GM12878 (cell line): ENCODE measurements at regions not wholly inside any gene's neighbourhood (a gene's known extent, or its start where the extent isn't known, plus 50 kb on each side); places are given as distances from the start of the nearest gene placed in this dataset.

Experiments used
- ATAC-seq: fragments of 200-7000 bp; cut with Tn5 transposase; 3 replicates; pipeline ENCODE4 v1.9.1; 2020; ENCODE audit warnings: mild to moderate bottlenecking, moderate library complexity
- BruUV-seq: library from RNA; stranded (reverse); fragments of 400-500 nt; replicated peaks from 2 replicates; lab custom pipeline; 2021; lab: Mats Ljungman, UMichigan
- CTCF ChIA-PET: fragments of 300-600 bp; sonication (Branson Sonifier 250); formaldehyde crosslinking; extraction: SDS; loops from one replicate; lab custom pipeline; 2021; ENCODE audit warnings: inconsistent platforms; lab: Yijun Ruan, JAX
- POLR2A ChIA-PET: fragments of 350-600 bp; formaldehyde crosslinking; extraction: SDS; loops from one replicate; lab custom pipeline; 2021; ENCODE audit warnings: inconsistent platforms; lab: Charles Lee
- RAD21 ChIA-PET: fragments of 300-600 bp; sonication (Branson Sonifier 250); formaldehyde crosslinking; loops from one replicate; lab custom pipeline; 2023; ENCODE audit warnings: antibody characterized with exemption; ENCODE audit not compliant: unreplicated experiment; lab: Charles Lee
- SMC1A ChIA-PET: fragments of 300-600 bp; sonication (Branson Sonifier 250); formaldehyde crosslinking; loops from one replicate; lab custom pipeline; 2023; ENCODE audit not compliant: unreplicated experiment, uncharacterized antibody; lab: Charles Lee
- DNase-seq: peaks from one replicate; pipeline ENCODE4 v3.0.0-alpha.2; 2011; ENCODE audit warnings: low read depth, low spot score
- FAIRE-seq: peaks from 3 replicates; lab custom pipeline; 2011; peaks lifted over from hg19 to GRCh38; lab: Jason Lieb, UNC
- H2AFZ ChIP-seq: 2 replicates; pipeline ENCODE4 v1.6.0; 2011; ENCODE audit warnings: low read depth, low read length, control low read depth; ENCODE audit not compliant: control insufficient read depth
- H3K27ac ChIP-seq: 2 replicates; pipeline ENCODE4 v1.5.1; 2011; ENCODE audit warnings: control low read depth; ENCODE audit not compliant: control insufficient read depth, insufficient read depth
- H3K27me3 ChIP-seq, 2 experiments: replicated peaks in 1 of 2; 2 replicates each; pipeline versions ENCODE4 v1.6.0 to v1.6.1; 2011; ENCODE audit warnings: low read length in 1 of 2; ENCODE audit not compliant: control insufficient read depth in 2 of 2, insufficient read depth in 2 of 2
- H3K36me3 ChIP-seq, 2 experiments: 2 replicates each; pipeline ENCODE4 v1.5.1; 2011; ENCODE audit warnings: low read length in 1 of 2; ENCODE audit not compliant: control insufficient read depth in 2 of 2, insufficient read depth in 2 of 2
- H3K4me1 ChIP-seq: 2 replicates; pipeline ENCODE4 v1.6.1; 2011; ENCODE audit warnings: mild to moderate bottlenecking, low read length, moderate library complexity, mixed read lengths; ENCODE audit not compliant: control insufficient read depth, insufficient read depth
- H3K4me2 ChIP-seq: 2 replicates; pipeline ENCODE4 v1.6.0; 2011; ENCODE audit warnings: control low read depth; ENCODE audit not compliant: control insufficient read depth, insufficient read depth
- H3K4me3 ChIP-seq: fragments of 200-600 bp; sonication (generic); 2 replicates; pipeline ENCODE4 v1.5.1; 2016
- H3K79me2 ChIP-seq: 2 replicates; pipeline ENCODE4 v1.6.0; 2011; ENCODE audit warnings: low read length; ENCODE audit not compliant: control insufficient read depth, insufficient read depth
- H3K9ac ChIP-seq: 2 replicates; pipeline ENCODE4 v1.8.0; 2011; ENCODE audit warnings: low read length, control low read depth, mixed read lengths; ENCODE audit not compliant: control insufficient read depth, insufficient read depth
- H3K9me3 ChIP-seq: replicated peaks from 3 replicates; pipeline ENCODE4 v1.5.1; 2011; ENCODE audit warnings: mild to moderate bottlenecking, low read length; ENCODE audit not compliant: control insufficient read depth, insufficient read depth
- H4K20me1 ChIP-seq: 2 replicates; pipeline ENCODE4 v1.6.0; 2011; ENCODE audit not compliant: control insufficient read depth, insufficient read depth
- DPF2 ChIP-seq: fragments of 450-650 bp; IDR thresholded peaks from 2 replicates; pipeline ENCODE4 v1.6.1; 2017; ENCODE audit warnings: mild to moderate bottlenecking
- GABPA ChIP-seq: IDR thresholded peaks from 2 replicates; pipeline ENCODE4 v1.6.1; 2014; ENCODE audit warnings: antibody characterized with exemption, low read depth, mild to moderate bottlenecking, inconsistent platforms
- HDAC2 ChIP-seq: fragments of 200-600 bp; sonication (generic); IDR thresholded peaks from 2 replicates; pipeline ENCODE4 v1.6.1; 2017
- HDGF ChIP-seq: fragments of 450-650 bp; IDR thresholded peaks from 2 replicates; pipeline ENCODE4 v1.6.1; 2016; ENCODE audit warnings: antibody characterized with exemption
- PAX8 ChIP-seq: fragments of 450-650 bp; IDR thresholded peaks from 2 replicates; pipeline ENCODE4 v1.6.1; 2017; ENCODE audit warnings: mild to moderate bottlenecking, moderate library complexity
- POLR2AphosphoS5 ChIP-seq: IDR thresholded peaks from 2 replicates; pipeline ENCODE4 v1.6.1; 2011; ENCODE audit warnings: mild to moderate bottlenecking, low read length, inconsistent platforms
- TAF1 ChIP-seq: IDR thresholded peaks from 2 replicates; pipeline ENCODE4 v1.6.1; 2011; ENCODE audit warnings: mild to moderate bottlenecking, low read depth, low read length, borderline replicate concordance
- YY1 ChIP-seq: IDR thresholded peaks from 2 replicates; pipeline ENCODE4 v1.6.1; 2011; ENCODE audit warnings: low read depth, mild to moderate bottlenecking, low read length
- ZSCAN29 ChIP-seq: fragments of 450-650 bp; IDR thresholded peaks from 2 replicates; pipeline ENCODE4 v1.6.1; 2017; ENCODE audit warnings: mild to moderate bottlenecking, moderate library complexity
- ZZZ3 ChIP-seq: IDR thresholded peaks from 2 replicates; pipeline ENCODE4 v1.6.1; 2011; ENCODE audit warnings: low read depth; ENCODE audit not compliant: control insufficient read depth, insufficient read length
- WGBS: methylation state at CpG from one replicate; pipeline ENCODE4 v1.1.6; 2016; ENCODE audit warnings: low lambda C conversion rate; ENCODE audit not compliant: insufficient replicate concordance, insufficient coverage; ENCODE audit errors: missing lambda C conversion rate; 5-methylcytosine and 5-hydroxymethylcytosine counted together
- in situ Hi-C: fragments of 300-500 bp; cut with MboI; formaldehyde crosslinking; loops from 9 replicates; pipeline ENCODE4 v1.14.3; 2018; ENCODE audit warnings: mixed read lengths
- intact Hi-C: fragments of 100-400 bp; cut with micrococcal nuclease; formaldehyde crosslinking; loops from one replicate; pipeline ENCODE4 v1.14.2; 2022; ENCODE audit not compliant: unreplicated experiment
- TF ChIP-seq, protein P1 (sequence below): fragments of 450-650 bp; IDR thresholded peaks from 2 replicates; pipeline ENCODE4 v1.6.1; 2014; ENCODE audit warnings: mild to moderate bottlenecking
- TF ChIP-seq, protein P2 (sequence below): IDR thresholded peaks from 2 replicates; pipeline ENCODE4 v1.6.1; 2012; ENCODE audit warnings: low read length, inconsistent platforms

DNA sequence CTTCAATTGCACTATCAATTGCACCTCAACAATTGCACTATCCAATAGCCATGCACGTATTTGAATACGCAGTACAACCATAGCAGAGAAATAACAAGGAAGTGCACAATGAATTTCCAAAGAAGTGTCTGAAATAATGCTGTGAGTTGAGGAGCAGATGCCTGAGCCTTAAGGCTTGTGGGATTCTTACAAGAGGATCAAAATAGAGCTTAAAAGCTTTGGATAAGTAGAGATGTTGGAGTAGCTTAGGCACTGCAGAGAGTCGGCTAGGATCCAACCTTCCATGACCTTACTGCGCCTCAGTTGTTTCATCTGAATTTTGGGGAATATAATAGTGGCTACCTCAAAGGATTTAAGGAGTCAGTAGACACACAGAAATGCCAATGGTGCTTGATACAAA is 196.1 kb upstream of the FLRT2 start:
- Histone ChIP-seq H3K4me1 (no peaks in the 10 kb centered on the region), H3K4me2 (no peak overlapping the region), H3K36me3 (no peaks in the 10 kb centered on the region), H3K79me2 (no peaks in the 10 kb centered on the region), H2AFZ (no peak overlapping the region), H3K27me3 (no peaks in the 10 kb centered on the region), H3K27ac (no peak overlapping the region), H3K9me3 (no peaks in the 10 kb centered on the region), H3K4me3 (no peak overlapping the region), H4K20me1 (no peaks in the 10 kb centered on the region), H3K9ac (no peak overlapping the region)
- WGBS, result 47% methylated on average over 4 of the region's 4 CpGs
- no peak for TF ChIP-seq TAF1
- no peak for TF ChIP-seq YY1
- TF ChIP-seq DPF2, result no peak
- TF ChIP-seq, protein P1, sequence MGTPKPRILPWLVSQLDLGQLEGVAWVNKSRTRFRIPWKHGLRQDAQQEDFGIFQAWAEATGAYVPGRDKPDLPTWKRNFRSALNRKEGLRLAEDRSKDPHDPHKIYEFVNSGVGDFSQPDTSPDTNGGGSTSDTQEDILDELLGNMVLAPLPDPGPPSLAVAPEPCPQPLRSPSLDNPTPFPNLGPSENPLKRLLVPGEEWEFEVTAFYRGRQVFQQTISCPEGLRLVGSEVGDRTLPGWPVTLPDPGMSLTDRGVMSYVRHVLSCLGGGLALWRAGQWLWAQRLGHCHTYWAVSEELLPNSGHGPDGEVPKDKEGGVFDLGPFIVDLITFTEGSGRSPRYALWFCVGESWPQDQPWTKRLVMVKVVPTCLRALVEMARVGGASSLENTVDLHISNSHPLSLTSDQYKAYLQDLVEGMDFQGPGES, result no peak
- no peak for TF ChIP-seq POLR2AphosphoS5
- TF ChIP-seq, protein P2, sequence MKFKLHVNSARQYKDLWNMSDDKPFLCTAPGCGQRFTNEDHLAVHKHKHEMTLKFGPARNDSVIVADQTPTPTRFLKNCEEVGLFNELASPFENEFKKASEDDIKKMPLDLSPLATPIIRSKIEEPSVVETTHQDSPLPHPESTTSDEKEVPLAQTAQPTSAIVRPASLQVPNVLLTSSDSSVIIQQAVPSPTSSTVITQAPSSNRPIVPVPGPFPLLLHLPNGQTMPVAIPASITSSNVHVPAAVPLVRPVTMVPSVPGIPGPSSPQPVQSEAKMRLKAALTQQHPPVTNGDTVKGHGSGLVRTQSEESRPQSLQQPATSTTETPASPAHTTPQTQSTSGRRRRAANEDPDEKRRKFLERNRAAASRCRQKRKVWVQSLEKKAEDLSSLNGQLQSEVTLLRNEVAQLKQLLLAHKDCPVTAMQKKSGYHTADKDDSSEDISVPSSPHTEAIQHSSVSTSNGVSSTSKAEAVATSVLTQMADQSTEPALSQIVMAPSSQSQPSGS, result no peak
- TF ChIP-seq HDGF, result no peak
- no peak for TF ChIP-seq ZZZ3
- no peak for TF ChIP-seq GABPA
- TF ChIP-seq HDAC2, result no peak
- TF ChIP-seq PAX8, result no peak
- no peak for TF ChIP-seq ZSCAN29
- ChIA-PET CTCF (no interaction called here), RAD21 (no interaction called here), SMC1A (no interaction called here), POLR2A (no interaction called here)
- intact Hi-C loops, result no loop called here
- BruUV-seq, result no TSS peak
- no peak for DNase-seq
- ATAC-seq, result no peak
- in situ Hi-C loops, result no loop called here
- FAIRE-seq, result no peak
